HK-2 (cell line): ENCODE measurements at regions not wholly inside any gene's neighbourhood (a gene's known extent, or its start where the extent isn't known, plus 50 kb on each side); places are given as distances from the start of the nearest gene placed in this dataset.
A peak's percentile ranks its signal among the peaks of the same experiment; 100 is the strongest.
"Not testable (repeated sequence)": the region's sequence is repeated elsewhere in the genome, so short reads cannot be mapped to it uniquely, and the experiment has no call there.

Experiments used
- DNase-seq: peaks from one replicate; pipeline ENCODE4 v3.0.0-alpha.2; 2018; ENCODE audit not compliant: unreplicated experiment

DNA sequence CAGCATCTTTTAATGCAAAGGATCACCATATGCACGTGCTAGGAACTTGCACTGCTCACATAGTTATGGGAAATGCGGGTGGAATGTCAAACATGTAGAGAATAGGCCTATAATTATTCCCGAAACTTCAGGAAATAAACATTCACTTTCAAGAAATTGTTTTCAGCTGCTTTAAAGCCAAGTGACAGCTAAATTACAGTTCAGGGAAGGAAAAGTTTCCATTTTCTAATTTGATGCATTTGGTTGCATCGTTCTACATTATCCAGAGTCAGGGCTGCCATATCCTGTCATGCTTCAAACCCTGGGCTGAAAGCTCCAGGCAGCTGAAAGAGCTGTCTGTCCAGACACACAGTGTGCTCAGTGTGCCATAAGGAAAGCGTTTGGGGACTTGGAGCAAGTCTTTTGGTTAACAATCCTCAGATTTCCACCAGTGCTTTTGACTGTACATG, 518.1 kb downstream of the CSNK1G3 start:
- no peak for DNase-seq

GRCh38 chr5:124027441-124027840, 515.5 kb downstream of the CSNK1G3 start:
- no peak for DNase-seq

GRCh38 chr5:124025306-124025845, 513.4 kb downstream of the CSNK1G3 start:
- no peak for DNase-seq

DNA sequence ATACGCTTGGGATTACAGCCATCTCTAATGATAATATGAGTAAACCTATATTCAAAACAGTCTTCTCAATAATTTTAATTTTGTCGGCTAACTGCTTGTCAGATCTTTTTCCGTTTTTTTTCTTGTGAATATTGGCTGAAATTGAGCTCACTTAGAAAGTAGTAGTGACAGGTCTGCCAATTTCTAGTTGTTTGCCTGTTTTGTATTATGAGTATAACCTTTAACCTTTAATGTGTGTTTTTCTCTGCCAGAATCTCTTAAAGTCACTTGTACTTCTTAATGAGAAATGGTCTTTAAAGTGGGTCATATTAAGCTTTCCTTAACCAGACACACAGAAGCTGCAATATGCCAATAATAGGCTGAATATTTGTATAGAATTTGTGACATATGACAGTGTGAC, 511.0 kb downstream of the CSNK1G3 start:
- no peak for DNase-seq

GRCh38 chr5:124021776-124022175, 509.8 kb downstream of the CSNK1G3 start:
- DNase-seq = no peak

DNA sequence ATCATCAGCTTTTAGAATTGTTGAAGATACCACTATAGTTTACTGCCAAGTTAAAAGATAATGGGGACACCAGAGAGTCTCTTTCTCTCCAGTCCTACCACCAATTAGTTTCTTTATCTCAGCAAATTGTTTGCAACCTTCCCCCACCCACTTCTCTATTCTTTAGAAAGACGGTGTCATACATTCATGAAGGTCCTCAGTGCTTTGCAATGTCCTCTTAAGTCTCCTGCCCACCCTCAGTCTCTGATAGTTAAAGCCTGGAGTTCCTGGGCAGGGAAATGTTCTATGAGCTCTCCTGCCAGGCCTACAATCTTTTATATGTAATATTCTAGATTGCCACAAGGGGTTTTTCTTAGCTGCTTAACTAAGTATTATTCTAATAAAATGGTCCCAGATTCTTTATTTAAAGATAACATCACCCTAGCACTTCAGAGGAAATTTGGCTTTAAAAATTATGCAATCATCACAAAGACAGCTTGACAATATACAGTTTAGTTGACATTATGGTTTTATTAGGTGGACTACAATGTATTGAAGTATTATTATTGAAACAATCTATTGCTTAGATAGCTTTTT, 509.2 kb downstream of the CSNK1G3 start:
- DNase-seq = no peak

DNA sequence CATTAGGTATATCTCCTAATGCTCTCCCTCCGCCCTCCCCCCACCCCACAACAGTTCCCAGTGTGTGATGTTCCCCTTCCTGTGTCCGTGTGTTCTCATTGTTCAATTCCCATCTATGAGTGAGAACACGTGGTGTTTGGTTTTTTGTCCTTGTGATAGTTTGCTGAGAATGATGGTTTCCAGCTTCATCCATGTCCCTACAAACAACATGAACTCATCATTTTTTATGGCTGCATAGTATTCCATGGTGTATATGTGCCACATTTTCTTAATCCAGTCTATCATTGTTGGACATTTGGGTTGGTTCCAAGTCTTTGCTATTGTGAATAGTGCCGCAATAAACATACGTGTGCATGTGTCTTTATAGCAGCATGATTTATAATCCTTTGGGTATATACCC, 505.3 kb downstream of the CSNK1G3 start:
- DNase-seq = not testable (repeated sequence)

GRCh38 chr5:124007675-124008398, 495.9 kb downstream of the CSNK1G3 start:
- no peak for DNase-seq

DNA sequence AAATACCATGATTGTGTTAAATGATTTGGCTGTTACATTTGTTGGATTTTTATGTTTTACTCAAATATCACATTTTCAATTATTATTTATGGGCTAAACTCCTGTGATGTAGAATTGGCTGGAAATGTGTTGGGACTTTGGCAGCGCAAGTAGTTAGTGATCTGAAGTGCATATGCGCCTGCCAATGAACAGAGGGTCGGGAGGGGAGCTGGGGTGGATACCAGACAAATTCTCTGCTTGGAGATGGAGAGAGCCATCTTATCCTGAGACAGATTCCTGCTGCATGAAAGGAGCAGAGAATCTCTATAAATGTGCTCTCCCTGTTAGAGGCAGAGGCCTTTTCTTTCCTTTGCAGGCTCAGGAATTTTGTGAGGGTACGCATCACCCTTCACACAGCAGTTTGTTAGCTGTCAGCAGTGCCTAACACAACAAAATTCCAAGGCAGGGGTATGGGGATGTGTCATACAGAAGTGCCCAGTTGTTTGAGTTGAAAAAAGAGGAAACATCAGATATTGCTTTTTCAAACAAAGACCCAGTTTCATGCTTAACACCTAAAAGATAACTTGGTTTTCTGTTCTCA, 489.1 kb downstream of the CSNK1G3 start:
- no peak for DNase-seq

- no peak for DNase-seq
Measured at GRCh38 chr5:124000538-124000937, 488.6 kb downstream of the CSNK1G3 start.

- no peak for DNase-seq
Measured at GRCh38 chr5:123997462-123998215, 485.7 kb downstream of the CSNK1G3 start.

- DNase-seq = no peak
Measured at GRCh38 chr5:123997064-123997461, 485.1 kb downstream of the CSNK1G3 start.

DNA sequence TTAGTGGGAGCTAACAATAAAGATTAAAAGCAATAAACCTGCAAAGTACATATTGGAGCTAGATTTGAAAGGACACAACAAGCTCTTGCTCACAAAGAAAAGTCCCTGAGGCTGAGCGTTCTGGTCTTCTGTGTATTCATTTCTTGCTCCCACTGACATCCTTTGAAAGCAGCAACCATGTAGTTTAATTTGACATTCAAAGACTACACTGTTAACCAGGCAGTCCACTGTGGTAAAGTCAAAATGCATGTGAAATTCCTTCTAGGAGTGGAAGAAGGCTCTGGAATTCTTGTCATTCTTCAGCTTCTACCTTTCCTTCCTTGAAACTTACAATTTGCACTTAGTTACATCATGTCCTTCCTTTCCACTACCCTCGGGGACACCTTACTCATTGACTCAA, 480.7 kb downstream of the CSNK1G3 start:
- no peak for DNase-seq

DNA sequence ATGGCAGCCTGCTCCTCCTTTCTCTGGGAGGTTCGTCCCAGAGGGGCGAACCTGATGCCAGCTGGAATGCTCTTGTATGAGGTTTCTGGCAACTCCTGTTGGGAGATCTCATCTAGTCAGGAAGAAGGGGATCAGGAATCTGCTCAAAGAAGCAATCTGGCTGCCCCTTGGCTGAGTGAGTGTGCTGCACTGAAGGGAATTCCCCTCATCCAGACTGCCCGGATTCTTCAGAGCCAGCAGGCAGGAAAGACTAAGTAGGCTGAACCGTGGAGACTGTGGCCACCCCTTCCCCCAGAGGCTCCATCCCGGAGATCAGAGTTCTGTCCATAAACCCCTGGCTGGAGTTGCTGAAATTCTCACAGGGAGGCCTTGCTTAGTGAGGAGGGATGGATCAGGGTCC, 476.0 kb downstream of the CSNK1G3 start:
- no peak for DNase-seq

DNA sequence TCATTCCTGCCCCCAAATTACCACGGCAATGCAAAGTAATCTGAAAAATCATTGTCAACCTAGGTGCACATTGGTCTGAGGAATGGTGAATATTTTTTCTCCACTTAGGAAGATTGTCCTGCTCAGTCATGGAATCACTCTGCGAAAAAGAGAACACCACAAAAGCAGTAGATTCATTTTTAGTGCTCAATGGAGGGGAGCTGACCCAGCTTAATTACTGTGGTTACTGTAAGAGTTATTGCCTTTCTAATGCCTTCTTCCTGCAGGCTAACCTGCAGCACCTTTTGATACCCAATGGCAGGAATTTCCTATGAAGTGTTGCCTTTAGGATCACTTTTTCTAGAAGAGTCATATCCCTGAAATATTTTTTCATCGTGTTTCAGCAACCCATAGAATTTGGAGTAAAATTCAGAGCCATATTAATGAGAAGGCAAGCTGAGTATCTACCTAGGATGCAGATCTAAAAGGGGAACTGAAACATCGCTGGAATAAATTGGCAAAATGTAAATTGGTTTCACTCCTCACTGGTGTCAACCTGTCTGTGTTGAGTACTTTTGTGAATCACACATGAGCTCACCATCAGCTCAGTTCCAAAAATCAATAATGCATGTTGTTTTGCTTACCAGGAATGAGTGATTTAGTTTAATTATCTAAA, 464.5 kb downstream of the CSNK1G3 start:
- DNase-seq = no peak

DNA sequence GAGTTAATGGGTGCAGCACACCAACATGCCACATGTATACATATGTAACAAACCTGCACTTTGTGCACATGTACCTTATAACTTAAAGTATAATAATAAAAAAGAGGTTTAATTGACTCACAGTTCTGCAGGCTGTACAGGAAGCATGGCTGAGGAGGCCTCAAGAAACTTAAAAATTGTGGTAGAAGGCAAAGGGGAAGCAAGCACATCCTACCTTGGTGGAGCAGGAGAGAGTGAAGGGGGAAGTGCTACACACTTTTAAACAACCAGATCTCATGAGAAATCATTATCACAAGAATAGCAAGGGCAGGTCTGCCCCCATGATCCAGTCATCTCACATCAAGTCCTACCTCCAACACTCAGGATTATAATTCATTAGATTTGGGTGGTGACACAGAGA, 463.5 kb downstream of the CSNK1G3 start:
- not testable (repeated sequence) for DNase-seq

- no peak for DNase-seq
Measured at GRCh38 chr5:123966781-123967180, 454.8 kb downstream of the CSNK1G3 start.

- no peak for DNase-seq
Measured at GRCh38 chr5:123965626-123966025, 453.6 kb downstream of the CSNK1G3 start.

GRCh38 chr5:123964884-123965283, 452.9 kb downstream of the CSNK1G3 start:
- no peak for DNase-seq

DNA sequence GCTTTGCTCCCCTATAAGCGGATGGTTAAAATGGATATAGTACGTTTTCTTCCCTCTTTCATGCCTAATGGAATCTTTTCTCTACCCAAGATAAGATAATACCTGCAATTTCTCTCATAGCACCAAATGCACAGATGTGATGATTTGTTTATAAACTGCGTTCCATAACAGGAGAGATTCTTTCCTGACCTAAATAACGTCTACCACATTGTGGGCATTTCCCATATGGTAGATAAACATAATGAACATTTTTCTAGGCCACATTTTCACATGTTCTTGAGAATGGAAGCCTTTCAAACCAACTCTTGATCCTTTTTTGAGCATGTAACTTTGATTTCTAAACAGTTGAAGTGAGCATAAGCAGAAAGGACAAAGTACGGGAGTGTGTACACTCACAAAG, 448.5 kb downstream of the CSNK1G3 start:
- DNase-seq = no peak

DNA sequence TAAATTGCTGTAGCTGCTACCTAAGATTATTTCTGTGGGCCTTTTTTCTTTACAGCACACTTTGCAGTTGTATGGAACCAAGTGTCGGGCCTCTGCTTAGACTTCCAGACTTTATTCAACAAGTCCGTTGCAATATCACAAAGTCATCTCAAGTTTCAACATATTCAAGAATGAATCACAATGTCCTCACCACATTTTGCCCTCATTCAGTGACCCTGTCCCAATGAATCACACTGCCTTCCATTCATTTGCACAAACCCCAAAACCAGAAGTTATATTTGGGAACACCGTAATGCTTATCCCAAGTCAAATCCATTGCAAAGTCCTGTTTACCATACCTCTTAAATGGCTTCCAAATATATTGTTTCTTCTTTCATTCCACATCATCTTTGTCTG, 439.6 kb downstream of the CSNK1G3 start:
- DNase-seq = peak; percentile 5
